GF-D8 (cell line): ENCODE measurements at regions not wholly inside any gene's neighbourhood (a gene's known extent, or its start where the extent isn't known, plus 50 kb on each side); places are given as distances from the start of the nearest gene placed in this dataset.

Experiments
- DNase-seq: peaks from one replicate; lab custom pipeline; 2025; lab: John Stamatoyannopoulos, UW

GRCh38 chr3:162125790-162126189 lies 629.2 kb downstream of the OTOL1 start:
- no peak for DNase-seq

- no peak for DNase-seq
Observed at GRCh38 chr3:162130582-162130981, 634.0 kb downstream of the OTOL1 start.

- no peak for DNase-seq
Observed at GRCh38 chr3:162132981-162133380, 636.4 kb downstream of the OTOL1 start.

GRCh38 chr3:162134571-162134970 lies 638.0 kb downstream of the OTOL1 start:
- DNase-seq: no peak

GRCh38 chr3:162136136-162136535 lies 639.5 kb downstream of the OTOL1 start:
- no peak for DNase-seq

DNA sequence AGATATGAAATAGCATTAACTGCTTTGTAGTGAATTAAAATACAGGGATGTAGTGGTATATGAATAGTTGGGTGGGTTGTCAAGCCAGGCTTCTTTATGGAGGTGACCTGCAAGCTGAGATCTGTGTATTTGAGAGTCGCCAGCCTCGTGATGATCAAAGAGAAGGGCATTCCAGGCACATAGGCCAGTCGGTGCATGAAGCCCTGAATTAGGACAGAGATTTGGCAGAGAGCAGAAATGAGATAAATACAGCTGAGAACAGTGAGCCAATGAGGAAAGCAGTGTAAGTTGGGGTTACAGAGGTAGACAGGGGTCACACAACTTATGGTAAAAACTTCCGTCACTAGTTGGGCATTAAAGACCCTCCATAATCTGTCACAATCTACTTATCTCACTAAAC lies 641.9 kb downstream of the OTOL1 start:
- DNase-seq: no peak

- no peak for DNase-seq
Observed at GRCh38 chr3:162139841-162140240, 643.2 kb downstream of the OTOL1 start.

GRCh38 chr3:162141272-162141791 lies 644.7 kb downstream of the OTOL1 start:
- no peak for DNase-seq

GRCh38 chr3:162142511-162142910 lies 645.9 kb downstream of the OTOL1 start:
- no peak for DNase-seq

- DNase-seq: no peak
Observed at GRCh38 chr3:162143180-162143579, 646.6 kb downstream of the OTOL1 start.

GRCh38 chr3:162147996-162148395 lies 651.4 kb downstream of the OTOL1 start:
- DNase-seq: no peak

DNA sequence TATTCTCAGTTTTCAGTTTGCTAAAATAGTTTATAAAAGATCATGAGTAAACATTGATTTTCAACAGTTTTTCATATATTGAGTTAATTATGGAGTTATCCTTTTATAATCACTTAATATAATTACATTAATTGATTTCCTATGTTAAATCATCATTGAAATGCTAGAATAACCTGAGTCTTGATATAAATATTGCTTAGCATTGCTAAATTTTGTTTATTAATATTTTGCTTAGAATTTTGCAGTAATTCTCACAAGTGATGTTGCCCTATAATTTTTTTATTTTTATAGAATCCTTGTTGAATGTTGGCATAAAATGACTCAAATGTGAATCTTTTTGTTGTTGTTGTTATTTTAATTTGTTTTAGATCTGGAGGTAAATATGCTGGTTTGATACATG lies 654.2 kb downstream of the OTOL1 start:
- DNase-seq: no peak

DNA sequence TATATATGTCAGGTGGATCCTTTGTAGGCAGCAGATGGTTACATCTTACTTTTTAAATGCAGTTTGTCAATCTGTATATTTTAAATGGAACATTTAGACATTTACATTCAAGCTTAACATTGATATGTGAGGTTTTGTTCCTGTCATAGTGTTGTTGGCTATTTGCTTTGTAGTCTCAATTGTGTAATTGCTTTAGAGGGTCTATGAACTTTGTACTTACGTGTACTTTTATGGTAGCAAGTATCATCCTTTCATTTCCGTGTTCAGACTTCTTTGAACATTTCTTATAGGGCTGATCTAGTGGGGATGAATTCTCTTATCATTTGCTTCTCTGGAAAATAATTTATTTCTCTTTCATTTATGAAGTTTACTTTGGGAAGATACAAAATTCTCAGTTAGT lies 656.0 kb downstream of the OTOL1 start:
- DNase-seq: no peak

- DNase-seq: no peak
Observed at GRCh38 chr3:162161595-162161994, 665.0 kb downstream of the OTOL1 start.

GRCh38 chr3:162165346-162165745 lies 668.7 kb downstream of the OTOL1 start:
- DNase-seq: no peak

DNA sequence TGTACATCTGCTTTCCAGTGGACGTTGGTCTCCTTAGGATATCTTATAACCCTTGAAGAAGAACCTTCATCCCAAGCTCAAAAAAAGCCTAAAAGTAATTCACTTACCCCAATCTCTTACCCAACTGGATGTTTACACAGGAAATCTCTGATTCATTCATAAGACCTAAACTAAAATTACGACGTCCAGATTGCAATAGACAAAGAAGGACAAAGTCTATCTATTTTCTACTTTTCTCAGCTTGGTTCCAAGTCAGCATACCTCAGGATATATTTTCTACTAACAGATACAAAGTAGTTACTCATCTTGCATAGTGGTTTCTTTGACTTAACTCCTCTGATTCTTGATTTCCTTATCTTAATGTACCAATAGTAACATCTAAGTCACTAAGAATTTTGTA lies 669.9 kb downstream of the OTOL1 start:
- no peak for DNase-seq

- no peak for DNase-seq
Observed at GRCh38 chr3:162168715-162169114, 672.1 kb downstream of the OTOL1 start.

DNA sequence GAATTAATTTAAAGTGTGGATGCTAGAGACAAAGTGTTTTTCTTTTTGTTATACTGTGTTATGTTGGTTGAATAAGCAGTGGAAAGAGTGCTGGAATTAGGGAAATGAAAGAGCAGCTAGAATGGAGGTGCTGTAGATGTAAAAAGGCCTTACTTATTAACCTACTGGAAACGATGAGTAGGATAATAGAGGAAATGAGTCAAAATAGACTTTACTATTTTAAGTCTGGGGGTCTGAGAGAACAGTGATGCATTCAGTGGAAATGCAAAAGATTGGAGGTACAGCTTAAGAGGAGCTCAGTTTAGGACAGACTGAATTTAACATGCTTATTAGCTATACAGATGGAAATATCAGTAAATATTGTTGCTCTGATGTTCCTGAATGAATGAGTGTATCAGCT lies 674.0 kb downstream of the OTOL1 start:
- DNase-seq: no peak

DNA sequence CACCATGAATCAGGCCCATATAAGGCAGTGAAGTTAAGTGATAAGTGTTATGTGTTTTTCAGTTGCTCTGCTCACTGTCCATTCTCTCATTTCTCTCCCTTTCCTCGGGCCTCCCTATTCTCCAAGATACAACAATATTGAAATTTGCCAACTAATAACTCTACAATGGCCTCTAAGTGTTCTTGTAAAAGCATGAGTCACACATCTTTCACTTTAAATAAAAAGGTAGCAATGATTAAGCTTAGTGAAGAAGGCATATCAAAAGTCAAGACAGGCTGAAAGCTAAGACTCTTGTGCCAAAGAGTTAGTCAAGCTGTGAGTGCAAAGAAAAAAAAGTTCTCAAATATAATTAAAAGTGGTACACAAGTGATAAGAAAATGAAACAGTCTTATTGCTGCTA lies 675.4 kb downstream of the OTOL1 start:
- DNase-seq: no peak

- no peak for DNase-seq
Observed at GRCh38 chr3:162175145-162175544, 678.5 kb downstream of the OTOL1 start.

- no peak for DNase-seq
Observed at GRCh38 chr3:162175878-162176277, 679.3 kb downstream of the OTOL1 start.

DNA sequence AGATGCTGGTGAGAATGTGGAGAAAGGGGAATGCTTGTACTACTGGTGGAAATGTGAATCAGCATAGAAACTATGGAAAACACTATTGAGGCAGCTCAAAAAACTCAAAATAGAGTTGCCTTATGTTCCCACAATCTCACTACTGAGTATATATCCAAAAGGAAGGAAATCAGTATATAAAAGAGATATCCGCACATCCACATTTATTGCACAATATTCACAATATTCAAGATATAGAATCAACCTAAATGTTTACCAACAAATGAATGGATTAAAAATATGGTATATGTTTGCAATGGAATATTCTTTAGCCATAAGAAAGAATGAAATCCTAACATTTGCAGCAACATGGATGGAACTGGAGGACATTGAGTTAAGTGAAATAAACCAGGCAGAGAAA lies 686.8 kb downstream of the OTOL1 start:
- DNase-seq: no peak

DNA sequence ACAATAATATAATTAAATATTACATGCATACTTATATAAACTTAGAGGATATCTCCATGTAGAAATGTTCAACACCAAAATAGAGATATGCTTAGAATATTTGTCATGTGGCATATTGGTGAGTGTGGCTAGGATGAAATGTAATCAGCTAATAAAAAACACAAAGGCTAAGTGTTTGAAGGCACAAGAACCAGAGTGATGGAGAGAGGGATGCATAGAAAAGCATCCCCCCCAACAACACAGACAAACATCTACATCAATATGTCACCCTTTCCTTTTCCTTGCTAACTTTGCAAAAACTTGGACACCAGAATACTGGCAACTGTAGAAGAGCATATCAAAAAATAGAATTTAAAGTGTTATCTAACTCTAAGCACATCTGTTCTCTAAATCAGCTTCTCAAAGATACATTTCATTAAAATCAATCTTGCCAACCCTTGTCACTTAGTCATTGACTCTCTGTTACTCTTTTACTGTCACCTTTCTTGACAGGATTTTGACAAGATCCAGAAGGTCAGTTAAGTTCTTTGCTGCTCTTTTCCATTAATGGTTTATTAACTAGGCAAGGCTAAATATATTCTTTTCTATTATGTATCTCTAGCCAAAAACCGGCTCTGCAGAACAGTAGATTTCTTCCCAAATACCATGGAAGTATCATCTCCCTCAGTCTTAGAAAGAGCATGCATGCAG lies 695.9 kb downstream of the OTOL1 start:
- DNase-seq: no peak
